VCaP (cell line): ENCODE measurements at regions not wholly inside any gene's neighbourhood (a gene's known extent, or its start where the extent isn't known, plus 50 kb on each side); places are given as distances from the start of the nearest gene placed in this dataset.

Source experiments
- H3K27ac ChIP-seq: fragments of 450-650 bp; 2 replicates; pipeline ENCODE4 v1.5.1; 2017
- TF ChIP-seq, protein P1 (sequence below): fragments of 450-650 bp; conservative IDR thresholded peaks from 2 replicates; pipeline ENCODE4 v1.5.1; 2017; ENCODE audit warnings: mild to moderate bottlenecking, moderate library complexity

- H3K27ac ChIP-seq = no peak overlapping the region
- TF ChIP-seq, protein P1, sequence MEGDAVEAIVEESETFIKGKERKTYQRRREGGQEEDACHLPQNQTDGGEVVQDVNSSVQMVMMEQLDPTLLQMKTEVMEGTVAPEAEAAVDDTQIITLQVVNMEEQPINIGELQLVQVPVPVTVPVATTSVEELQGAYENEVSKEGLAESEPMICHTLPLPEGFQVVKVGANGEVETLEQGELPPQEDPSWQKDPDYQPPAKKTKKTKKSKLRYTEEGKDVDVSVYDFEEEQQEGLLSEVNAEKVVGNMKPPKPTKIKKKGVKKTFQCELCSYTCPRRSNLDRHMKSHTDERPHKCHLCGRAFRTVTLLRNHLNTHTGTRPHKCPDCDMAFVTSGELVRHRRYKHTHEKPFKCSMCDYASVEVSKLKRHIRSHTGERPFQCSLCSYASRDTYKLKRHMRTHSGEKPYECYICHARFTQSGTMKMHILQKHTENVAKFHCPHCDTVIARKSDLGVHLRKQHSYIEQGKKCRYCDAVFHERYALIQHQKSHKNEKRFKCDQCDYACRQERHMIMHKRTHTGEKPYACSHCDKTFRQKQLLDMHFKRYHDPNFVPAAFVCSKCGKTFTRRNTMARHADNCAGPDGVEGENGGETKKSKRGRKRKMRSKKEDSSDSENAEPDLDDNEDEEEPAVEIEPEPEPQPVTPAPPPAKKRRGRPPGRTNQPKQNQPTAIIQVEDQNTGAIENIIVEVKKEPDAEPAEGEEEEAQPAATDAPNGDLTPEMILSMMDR = no peak
Observed at GRCh38 chr14:49218436-49219092, 367.6 kb downstream of the RPS29 start.

DNA sequence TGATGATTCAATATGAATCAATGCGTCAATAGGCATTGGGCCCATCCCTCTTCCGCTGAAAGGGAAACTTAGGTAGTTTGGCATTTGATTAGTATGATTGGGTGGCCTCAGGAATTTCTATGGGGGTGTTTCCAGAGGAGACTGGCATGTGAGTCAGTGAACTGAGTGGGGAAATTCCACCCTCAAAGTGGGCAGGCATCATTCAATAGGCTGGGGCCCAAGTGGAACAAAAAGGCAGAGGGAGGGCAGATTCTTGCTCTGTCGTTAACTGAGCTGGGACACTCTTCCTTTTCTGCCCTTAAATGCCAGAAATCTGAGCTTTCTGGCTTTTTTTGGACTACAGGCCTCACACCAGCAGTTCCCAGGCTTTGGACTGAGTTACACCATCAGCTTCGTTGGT lies 373.5 kb downstream of the RPS29 start:
- TF ChIP-seq, protein P1 = no peak
- no peak overlapping the region for H3K27ac ChIP-seq

GRCh38 chr14:49209416-49209815 lies 376.8 kb downstream of the RPS29 start:
- TF ChIP-seq, protein P1 = no peak
- no peak overlapping the region for H3K27ac ChIP-seq

- no peak overlapping the region for H3K27ac ChIP-seq
- TF ChIP-seq, protein P1 = no peak
Observed at GRCh38 chr14:49206828-49207227, 379.4 kb downstream of the RPS29 start.

GRCh38 chr14:49203676-49204075 lies 382.5 kb downstream of the RPS29 start:
- TF ChIP-seq, protein P1 = no peak
- no peak overlapping the region for H3K27ac ChIP-seq

DNA sequence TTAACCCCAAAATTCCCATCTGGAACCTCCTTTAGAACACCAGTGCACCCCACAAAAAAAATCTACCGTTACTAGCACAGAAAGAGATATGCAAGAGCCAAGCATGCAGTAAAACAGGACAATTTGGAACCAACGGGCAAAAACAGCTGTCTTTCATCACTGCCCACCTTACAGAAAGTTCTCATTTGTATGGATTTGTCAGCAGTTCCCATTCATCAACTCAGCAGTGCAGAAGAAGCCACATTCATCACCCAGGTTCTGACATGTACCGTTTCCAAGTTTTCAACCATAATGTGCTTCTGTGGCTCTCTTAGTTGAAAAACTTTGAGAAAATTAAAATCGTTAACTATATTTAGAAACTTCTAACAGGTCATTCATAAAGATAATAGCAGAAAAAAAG lies 387.0 kb downstream of the RPS29 start:
- TF ChIP-seq, protein P1 = no peak

GRCh38 chr14:49196327-49196726 lies 389.9 kb downstream of the RPS29 start:
- TF ChIP-seq, protein P1 = no peak
- H3K27ac ChIP-seq = no peak overlapping the region

More for the DNA sequence above, 387.0 kb downstream of the RPS29 start:
- no peak overlapping the region for H3K27ac ChIP-seq
